ENCODE measurements at regions not wholly inside any gene's neighbourhood (a gene's known extent, or its start where the extent isn't known, plus 50 kb on each side); places are given as distances from the start of the nearest gene placed in this dataset.

DNA sequence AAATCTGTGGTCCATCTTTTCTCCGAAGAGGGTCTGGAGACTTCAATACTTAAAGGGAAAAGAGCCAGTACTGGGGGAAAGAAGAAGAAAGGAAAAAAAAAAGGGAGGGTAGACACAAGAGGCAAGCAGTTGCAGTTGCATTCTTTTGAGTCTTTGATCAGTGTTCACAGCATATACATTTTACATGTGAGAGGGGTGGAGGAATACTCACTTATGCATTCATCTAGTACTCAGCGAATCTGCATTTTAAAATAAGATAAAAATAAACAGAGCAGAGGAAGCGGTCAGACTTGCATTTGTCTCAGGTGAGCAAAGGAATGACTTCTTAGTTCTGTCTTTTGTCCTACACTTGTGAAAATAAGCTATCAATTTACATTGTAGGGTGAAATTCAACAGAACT is 275.6 kb downstream of the SLC7A11 start:
- Histone ChIP-seq H3K9me3 (replicated peaks; ENCODE audit: control insufficient read depth, insufficient read depth, low read length) (no peaks in the 10 kb centered on the region), H3K4me1 (ENCODE audit: control insufficient read depth, extremely low read depth, insufficient read depth, low read length) (no peaks in the 10 kb centered on the region), H3K4me2 (ENCODE audit: insufficient read depth, low read length) (no peak overlapping the region), H3K4me3 (replicated peaks in 1 of 3; ENCODE audit: insufficient read depth in 1 of 3, low read depth in 1 of 3, low read length in 3 of 3) (no peak overlapping the region), H3K27ac (ENCODE audit: insufficient read depth, low read depth, low read length) (no peak overlapping the region), H3K79me2 (ENCODE audit: control insufficient read depth, insufficient read depth, low read length) (no peaks in the 10 kb centered on the region), H2AFZ (ENCODE audit: low read depth, low read length) (no peak overlapping the region), H3K9ac (replicated peaks; ENCODE audit: extremely low read depth, insufficient read depth, low read length) (no peak overlapping the region), H3K9me1 (replicated peaks; ENCODE audit: control insufficient read depth, extremely low read depth, insufficient read depth, low read length) (no peaks in the 10 kb centered on the region), H4K20me1 (replicated peaks; ENCODE audit: control insufficient read depth, extremely low read depth, insufficient read depth, low read length) (no peaks in the 10 kb centered on the region), H3K36me3 (ENCODE audit: control insufficient read depth in 2 of 2, extremely low read depth in 1 of 2, insufficient read depth in 2 of 2, low read length in 2 of 2) (no peaks in the 10 kb centered on the region), H3K27me3 (ENCODE audit: control insufficient read depth in 2 of 2, insufficient read depth in 2 of 2, low read length in 2 of 2) (peaks cover 0 to 8% of the 10 kb centered on the region in 2 experiments)
- BruUV-seq (replicated peaks): no TSS peak
- no peak for FAIRE-seq
- intact Hi-C loops (cut with micrococcal nuclease) (no loop called here), dilution Hi-C loops (cut with MboI; ENCODE audit: extremely low pct_ligation_motif_present, low sequenced_read_pairs) (no loop called here)
- POLR2A ChIA-PET: no interaction called here
- DNase-seq (ENCODE audit: low read depth, low spot score): no peak
- CTCF ChIA-PET: no interaction called here
- TF ChIP-seq MYC (IDR thresholded peaks at IDR 0.05; ENCODE audit: low read depth, low read length) (no peak), POLR2A (IDR thresholded peaks at IDR 0.05; ENCODE audit: low read depth, low read length) (no peak), POLR2AphosphoS5 (IDR thresholded peaks at IDR 0.05; ENCODE audit: insufficient read depth, low read depth, low read length) (no peak), EZH2 (IDR thresholded peaks at IDR 0.05; ENCODE audit: borderline replicate concordance, low read depth, low read length, severe bottlenecking) (no peak), JUN (IDR thresholded peaks at IDR 0.05; ENCODE audit: borderline replicate concordance, insufficient read depth, insufficient read length, low read depth) (no peak), FOS (IDR thresholded peaks at IDR 0.05; ENCODE audit: borderline replicate concordance, insufficient read depth, low read length) (no peak), CTCF (IDR thresholded peaks at IDR 0.05; ENCODE audit: extremely low read depth in 1 of 2, insufficient read depth in 1 of 2, low read depth in 1 of 2, low read length in 2 of 2) (no peak), GATA2 (IDR thresholded peaks at IDR 0.05; ENCODE audit: insufficient read depth, insufficient read length, low read depth, low read length) (no peak)
- TF ChIP-seq, protein P1, sequence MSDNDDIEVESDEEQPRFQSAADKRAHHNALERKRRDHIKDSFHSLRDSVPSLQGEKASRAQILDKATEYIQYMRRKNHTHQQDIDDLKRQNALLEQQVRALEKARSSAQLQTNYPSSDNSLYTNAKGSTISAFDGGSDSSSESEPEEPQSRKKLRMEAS (IDR thresholded peaks at IDR 0.05; ENCODE audit: insufficient read depth, insufficient read length): no peak

Data from endothelial cell of umbilical vein (primary cell).